HEK293 (cell line): ENCODE measurements at regions not wholly inside any gene's neighbourhood (a gene's known extent, or its start where the extent isn't known, plus 50 kb on each side); places are given as distances from the start of the nearest gene placed in this dataset.

Experiments
- CTCF ChIA-PET: fragments of 350-600 bp; formaldehyde crosslinking; extraction: SDS; loops from one replicate; lab custom pipeline; 2021; ENCODE audit warnings: antibody characterized with exemption; lab: Yijun Ruan, JAX
- POLR2A ChIA-PET: fragments of 300-600 bp; formaldehyde crosslinking; extraction: SDS; loops from one replicate; lab custom pipeline; 2020; ENCODE audit warnings: antibody characterized with exemption, inconsistent platforms; lab: Yijun Ruan, JAX
- H3K27ac ChIP-seq: fragments of 200-500 bp; sonication (Bioruptor generic); 2 replicates; pipeline ENCODE4 v1.5.1; 2014; ENCODE audit warnings: low read depth, low read length, control low read depth, inconsistent platforms; ENCODE audit errors: extremely low read depth
- H3K36me3 ChIP-seq, 2 experiments: fragments of 200-500 bp in 1 of 2; sonication (Bioruptor generic) in 1 of 2; 1 replicate in 1 of 2; 2 replicates in 1 of 2; pipeline ENCODE4 v1.5.1; 2014 to 2017; ENCODE audit warnings: inconsistent platforms in 2 of 2, low read length in 2 of 2; ENCODE audit not compliant: control insufficient read depth in 2 of 2, insufficient read depth in 1 of 2
- H3K4me1 ChIP-seq: fragments of 200-500 bp; sonication (Bioruptor generic); 2 replicates; pipeline ENCODE4 v1.5.1; 2014; ENCODE audit warnings: mild to moderate bottlenecking, low read length, inconsistent platforms; ENCODE audit not compliant: control insufficient read depth, insufficient read depth
- H3K4me3 ChIP-seq: 2 replicates; pipeline ENCODE4 v1.5.1; 2011; ENCODE audit warnings: low read depth, mild to moderate bottlenecking, control low read depth, low read length, moderate library complexity
- H3K9me3 ChIP-seq: fragments of 200-500 bp; sonication (Bioruptor generic); 2 replicates; pipeline ENCODE4 v1.5.1; 2014; ENCODE audit warnings: low read depth, low read length, inconsistent platforms; ENCODE audit not compliant: control insufficient read depth, insufficient read depth
- GFI1B ChIP-seq: fragments of 450-650 bp; formaldehyde crosslinking; IDR thresholded peaks from 2 replicates; pipeline ENCODE4 v1.5.1; 2016; ENCODE audit warnings: missing biosample characterization, missing genetic modification characterization
- GLI4 ChIP-seq: fragments of 450-650 bp; formaldehyde crosslinking; IDR thresholded peaks from 2 replicates; pipeline ENCODE4 v1.5.1; 2016; ENCODE audit warnings: missing biosample characterization, missing genetic modification characterization
- GLIS1 ChIP-seq: fragments of 450-650 bp; formaldehyde crosslinking; IDR thresholded peaks from 2 replicates; pipeline ENCODE4 v1.5.1; 2016; ENCODE audit warnings: missing biosample characterization, missing genetic modification characterization
- GLIS2 ChIP-seq: fragments of 450-650 bp; formaldehyde crosslinking; IDR thresholded peaks from 2 replicates; pipeline ENCODE4 v1.5.1; 2016; ENCODE audit warnings: missing biosample characterization, missing genetic modification characterization
- HOXA7 ChIP-seq: sonication (generic); formaldehyde crosslinking; IDR thresholded peaks from 2 replicates; pipeline ENCODE4 v1.8.1; 2022; ENCODE audit warnings: missing genetic modification reagents, borderline replicate concordance
- KLF10 ChIP-seq: fragments of 450-650 bp; IDR thresholded peaks from 2 replicates; pipeline ENCODE4 v1.5.1; 2018; ENCODE audit warnings: missing biosample characterization, mild to moderate bottlenecking, missing genetic modification characterization
- SETDB1 ChIP-seq: IDR thresholded peaks from one replicate; pipeline ENCODE4 v1.6.1; 2017; ENCODE audit warnings: mild to moderate bottlenecking, low read length, moderate library complexity, mixed read lengths; ENCODE audit not compliant: insufficient read length
- SP2 ChIP-seq: fragments of 450-650 bp; formaldehyde crosslinking; IDR thresholded peaks from 2 replicates; pipeline ENCODE4 v1.5.1; 2016; ENCODE audit warnings: missing biosample characterization, missing genetic modification characterization
- TCF7L2 ChIP-seq: IDR thresholded peaks from 2 replicates; pipeline ENCODE4 v1.6.1; 2011; ENCODE audit warnings: low read depth, mild to moderate bottlenecking, inconsistent platforms, low read length, moderate library complexity, borderline replicate concordance
- TRIM28 ChIP-seq: IDR thresholded peaks from 2 replicates; pipeline ENCODE4 v1.6.1; 2011; ENCODE audit warnings: low read length, control low read depth, borderline replicate concordance
- ZBTB17 ChIP-seq: fragments of 450-650 bp; formaldehyde crosslinking; IDR thresholded peaks from 2 replicates; pipeline ENCODE4 v1.5.1; 2016; ENCODE audit warnings: missing biosample characterization, missing genetic modification characterization
- ZBTB8A ChIP-seq: fragments of 450-650 bp; formaldehyde crosslinking; IDR thresholded peaks from 2 replicates; pipeline ENCODE4 v1.5.1; 2016; ENCODE audit warnings: missing biosample characterization, missing genetic modification characterization
- ZIC2 ChIP-seq: fragments of 450-650 bp; formaldehyde crosslinking; IDR thresholded peaks from 2 replicates; pipeline ENCODE4 v1.5.1; 2016; ENCODE audit warnings: missing biosample characterization, missing genetic modification characterization
- ZNF114 ChIP-seq: fragments of 450-650 bp; formaldehyde crosslinking; IDR thresholded peaks from 2 replicates; pipeline ENCODE4 v1.5.0; 2017; ENCODE audit warnings: missing biosample characterization, missing genetic modification characterization
- ZNF121 ChIP-seq: fragments of 450-650 bp; formaldehyde crosslinking; IDR thresholded peaks from 2 replicates; pipeline ENCODE4 v1.5.1; 2016; ENCODE audit warnings: missing biosample characterization, missing genetic modification characterization
- ZNF146 ChIP-seq: fragments of 450-650 bp; formaldehyde crosslinking; IDR thresholded peaks from 2 replicates; pipeline ENCODE4 v1.5.1; 2016; ENCODE audit warnings: missing biosample characterization, missing genetic modification characterization
- ZNF174 ChIP-seq: fragments of 450-650 bp; formaldehyde crosslinking; IDR thresholded peaks from 2 replicates; pipeline ENCODE4 v1.5.0; 2017; ENCODE audit warnings: missing biosample characterization, mild to moderate bottlenecking, missing genetic modification characterization
- ZNF221 ChIP-seq: fragments of 450-650 bp; formaldehyde crosslinking; IDR thresholded peaks from 2 replicates; pipeline ENCODE4 v1.5.1; 2017; ENCODE audit warnings: missing biosample characterization, missing genetic modification characterization, borderline replicate concordance
- ZNF24 ChIP-seq: fragments of 450-650 bp; formaldehyde crosslinking; IDR thresholded peaks from 2 replicates; pipeline ENCODE4 v1.5.1; 2016; ENCODE audit warnings: missing biosample characterization, missing genetic modification characterization
- ZNF324 ChIP-seq: fragments of 450-650 bp; formaldehyde crosslinking; IDR thresholded peaks from 2 replicates; pipeline ENCODE4 v1.5.1; 2016; ENCODE audit warnings: missing biosample characterization, missing genetic modification characterization
- ZNF335 ChIP-seq: fragments of 450-650 bp; formaldehyde crosslinking; conservative IDR thresholded peaks from 2 replicates; pipeline ENCODE4 v1.5.1; 2016; ENCODE audit warnings: missing biosample characterization, missing genetic modification characterization
- ZNF626 ChIP-seq: fragments of 450-650 bp; sonication (Bioruptor Pico); formaldehyde crosslinking; IDR thresholded peaks from 2 replicates; pipeline ENCODE4 v1.5.1; 2018; ENCODE audit warnings: missing biosample characterization, missing genetic modification characterization, inconsistent platforms
- ZSCAN16 ChIP-seq: fragments of 450-650 bp; formaldehyde crosslinking; IDR thresholded peaks from 2 replicates; pipeline ENCODE4 v1.5.1; 2016; ENCODE audit warnings: missing biosample characterization, missing genetic modification characterization
- TF ChIP-seq, protein P1 (sequence below): fragments of 450-650 bp; formaldehyde crosslinking; IDR thresholded peaks from 2 replicates; pipeline ENCODE4 v1.5.1; 2016; ENCODE audit warnings: missing biosample characterization, missing genetic modification characterization, low read depth
- TF ChIP-seq, protein P2 (sequence below): fragments of 450-650 bp; formaldehyde crosslinking; IDR thresholded peaks from 2 replicates; pipeline ENCODE4 v1.5.1; 2017; ENCODE audit warnings: missing biosample characterization, missing genetic modification characterization
- TF ChIP-seq, protein P3 (sequence below): fragments of 450-650 bp; formaldehyde crosslinking; IDR thresholded peaks from 2 replicates; pipeline ENCODE4 v1.5.1; 2017; ENCODE audit warnings: missing biosample characterization, missing genetic modification characterization
- TF ChIP-seq, protein P4 (sequence below): fragments of 450-650 bp; formaldehyde crosslinking; conservative IDR thresholded peaks from 2 replicates; pipeline ENCODE4 v1.5.1; 2016; ENCODE audit warnings: low read depth, missing biosample characterization, missing genetic modification characterization
- TF ChIP-seq, protein P5 (sequence below): fragments of 450-650 bp; formaldehyde crosslinking; IDR thresholded peaks from 2 replicates; pipeline ENCODE4 v1.5.1; 2016; ENCODE audit warnings: missing biosample characterization, missing genetic modification characterization

DNA sequence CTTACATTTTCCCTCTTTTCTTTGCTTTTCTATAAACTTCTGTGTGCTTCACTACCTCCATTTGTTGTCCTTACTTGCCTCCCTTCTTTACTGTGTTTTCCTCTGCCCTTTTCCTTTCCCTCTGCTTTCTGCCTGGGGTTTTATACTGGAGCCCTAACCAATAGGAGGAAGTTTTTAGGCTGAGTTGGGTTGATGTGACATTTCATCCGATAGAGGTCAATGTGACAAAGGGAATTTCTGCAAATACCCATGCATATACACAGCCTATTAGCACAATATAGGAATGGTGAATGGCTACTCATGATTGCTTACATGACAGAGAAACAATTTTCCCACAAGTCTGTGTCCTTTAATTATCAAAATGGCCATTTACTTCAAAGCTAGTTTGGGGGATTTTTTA is 153.0 kb upstream of the ARPP21 start:
- Histone ChIP-seq H3K36me3 (no peaks in the 10 kb centered on the region), H3K9me3 (no peaks in the 10 kb centered on the region), H3K27ac (no peak overlapping the region)
- POLR2A ChIA-PET, result no interaction called here
- no peak for TF ChIP-seq ZNF146 (tag by site-specific recombination)
- no peak for TF ChIP-seq GLIS2 (tag by site-specific recombination)
- TF ChIP-seq ZIC2 (tag by site-specific recombination), result no peak
- no peak for TF ChIP-seq ZNF174 (tag by site-specific recombination)
- TF ChIP-seq, protein P1, sequence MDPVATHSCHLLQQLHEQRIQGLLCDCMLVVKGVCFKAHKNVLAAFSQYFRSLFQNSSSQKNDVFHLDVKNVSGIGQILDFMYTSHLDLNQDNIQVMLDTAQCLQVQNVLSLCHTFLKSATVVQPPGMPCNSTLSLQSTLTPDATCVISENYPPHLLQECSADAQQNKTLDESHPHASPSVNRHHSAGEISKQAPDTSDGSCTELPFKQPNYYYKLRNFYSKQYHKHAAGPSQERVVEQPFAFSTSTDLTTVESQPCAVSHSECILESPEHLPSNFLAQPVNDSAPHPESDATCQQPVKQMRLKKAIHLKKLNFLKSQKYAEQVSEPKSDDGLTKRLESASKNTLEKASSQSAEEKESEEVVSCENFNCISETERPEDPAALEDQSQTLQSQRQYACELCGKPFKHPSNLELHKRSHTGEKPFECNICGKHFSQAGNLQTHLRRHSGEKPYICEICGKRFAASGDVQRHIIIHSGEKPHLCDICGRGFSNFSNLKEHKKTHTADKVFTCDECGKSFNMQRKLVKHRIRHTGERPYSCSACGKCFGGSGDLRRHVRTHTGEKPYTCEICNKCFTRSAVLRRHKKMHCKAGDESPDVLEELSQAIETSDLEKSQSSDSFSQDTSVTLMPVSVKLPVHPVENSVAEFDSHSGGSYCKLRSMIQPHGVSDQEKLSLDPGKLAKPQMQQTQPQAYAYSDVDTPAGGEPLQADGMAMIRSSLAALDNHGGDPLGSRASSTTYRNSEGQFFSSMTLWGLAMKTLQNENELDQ (tag by site-specific recombination), result no peak
- TF ChIP-seq ZNF626 (tag by site-specific recombination), result no peak
- no peak for TF ChIP-seq ZNF221
- no peak for TF ChIP-seq SETDB1
- TF ChIP-seq, protein P2, sequence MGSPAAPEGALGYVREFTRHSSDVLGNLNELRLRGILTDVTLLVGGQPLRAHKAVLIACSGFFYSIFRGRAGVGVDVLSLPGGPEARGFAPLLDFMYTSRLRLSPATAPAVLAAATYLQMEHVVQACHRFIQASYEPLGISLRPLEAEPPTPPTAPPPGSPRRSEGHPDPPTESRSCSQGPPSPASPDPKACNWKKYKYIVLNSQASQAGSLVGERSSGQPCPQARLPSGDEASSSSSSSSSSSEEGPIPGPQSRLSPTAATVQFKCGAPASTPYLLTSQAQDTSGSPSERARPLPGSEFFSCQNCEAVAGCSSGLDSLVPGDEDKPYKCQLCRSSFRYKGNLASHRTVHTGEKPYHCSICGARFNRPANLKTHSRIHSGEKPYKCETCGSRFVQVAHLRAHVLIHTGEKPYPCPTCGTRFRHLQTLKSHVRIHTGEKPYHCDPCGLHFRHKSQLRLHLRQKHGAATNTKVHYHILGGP (tag by site-specific recombination), result no peak
- TF ChIP-seq, protein P3, sequence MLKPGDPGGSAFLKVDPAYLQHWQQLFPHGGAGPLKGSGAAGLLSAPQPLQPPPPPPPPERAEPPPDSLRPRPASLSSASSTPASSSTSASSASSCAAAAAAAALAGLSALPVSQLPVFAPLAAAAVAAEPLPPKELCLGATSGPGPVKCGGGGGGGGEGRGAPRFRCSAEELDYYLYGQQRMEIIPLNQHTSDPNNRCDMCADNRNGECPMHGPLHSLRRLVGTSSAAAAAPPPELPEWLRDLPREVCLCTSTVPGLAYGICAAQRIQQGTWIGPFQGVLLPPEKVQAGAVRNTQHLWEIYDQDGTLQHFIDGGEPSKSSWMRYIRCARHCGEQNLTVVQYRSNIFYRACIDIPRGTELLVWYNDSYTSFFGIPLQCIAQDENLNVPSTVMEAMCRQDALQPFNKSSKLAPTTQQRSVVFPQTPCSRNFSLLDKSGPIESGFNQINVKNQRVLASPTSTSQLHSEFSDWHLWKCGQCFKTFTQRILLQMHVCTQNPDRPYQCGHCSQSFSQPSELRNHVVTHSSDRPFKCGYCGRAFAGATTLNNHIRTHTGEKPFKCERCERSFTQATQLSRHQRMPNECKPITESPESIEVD (tag by site-specific recombination), result no peak
- no peak for TF ChIP-seq HOXA7 (CRISPR knock-in tag)
- no peak for TF ChIP-seq GFI1B (tag by site-specific recombination)
- TF ChIP-seq GLIS1, result no peak
- TF ChIP-seq, all 188 proteins: peak for 0
- Histone ChIP-seq H3K4me1 (no peaks in the 10 kb centered on the region), H3K4me3 (no peak overlapping the region)
- CTCF ChIA-PET, result no interaction called here

DNA sequence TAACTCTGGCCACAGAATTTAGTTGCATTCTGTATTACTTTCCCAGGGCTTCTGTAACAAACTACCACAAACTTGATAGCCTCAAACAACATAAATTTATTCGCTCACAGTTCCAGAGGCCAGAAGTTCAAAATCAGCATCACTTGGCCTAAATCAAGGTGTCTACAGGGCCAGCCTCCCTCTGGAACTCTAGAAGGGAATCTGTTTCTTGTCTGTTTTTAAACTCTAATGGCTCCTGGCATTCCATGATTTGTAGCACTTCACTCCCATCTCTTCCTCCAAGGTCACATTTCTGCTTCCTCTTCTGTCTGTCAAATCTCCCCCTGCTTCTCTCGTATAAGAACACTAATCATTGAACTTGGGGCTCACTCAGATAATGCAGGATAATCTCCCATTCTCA is 151.9 kb upstream of the ARPP21 start:
- no peak overlapping the region for H3K27ac ChIP-seq
- CTCF ChIA-PET, result no interaction called here
- H3K9me3 ChIP-seq, result no peaks in the 10 kb centered on the region
- H3K4me1 ChIP-seq, result no peaks in the 10 kb centered on the region
- TF ChIP-seq ZSCAN16 (no peak), ZNF335 (tag by site-specific recombination) (no peak), TRIM28 (no peak), SP2 (no peak), TCF7L2 (no peak), ZNF121 (tag by site-specific recombination) (no peak), KLF10 (tag by site-specific recombination) (no peak), ZNF114 (tag by site-specific recombination) (no peak), ZNF24 (tag by site-specific recombination) (no peak), ZBTB17 (tag by site-specific recombination) (no peak), ZNF324 (no peak), ZNF626 (tag by site-specific recombination) (no peak), ZBTB8A (tag by site-specific recombination) (no peak), GLI4 (no peak)
- TF ChIP-seq, protein P4, sequence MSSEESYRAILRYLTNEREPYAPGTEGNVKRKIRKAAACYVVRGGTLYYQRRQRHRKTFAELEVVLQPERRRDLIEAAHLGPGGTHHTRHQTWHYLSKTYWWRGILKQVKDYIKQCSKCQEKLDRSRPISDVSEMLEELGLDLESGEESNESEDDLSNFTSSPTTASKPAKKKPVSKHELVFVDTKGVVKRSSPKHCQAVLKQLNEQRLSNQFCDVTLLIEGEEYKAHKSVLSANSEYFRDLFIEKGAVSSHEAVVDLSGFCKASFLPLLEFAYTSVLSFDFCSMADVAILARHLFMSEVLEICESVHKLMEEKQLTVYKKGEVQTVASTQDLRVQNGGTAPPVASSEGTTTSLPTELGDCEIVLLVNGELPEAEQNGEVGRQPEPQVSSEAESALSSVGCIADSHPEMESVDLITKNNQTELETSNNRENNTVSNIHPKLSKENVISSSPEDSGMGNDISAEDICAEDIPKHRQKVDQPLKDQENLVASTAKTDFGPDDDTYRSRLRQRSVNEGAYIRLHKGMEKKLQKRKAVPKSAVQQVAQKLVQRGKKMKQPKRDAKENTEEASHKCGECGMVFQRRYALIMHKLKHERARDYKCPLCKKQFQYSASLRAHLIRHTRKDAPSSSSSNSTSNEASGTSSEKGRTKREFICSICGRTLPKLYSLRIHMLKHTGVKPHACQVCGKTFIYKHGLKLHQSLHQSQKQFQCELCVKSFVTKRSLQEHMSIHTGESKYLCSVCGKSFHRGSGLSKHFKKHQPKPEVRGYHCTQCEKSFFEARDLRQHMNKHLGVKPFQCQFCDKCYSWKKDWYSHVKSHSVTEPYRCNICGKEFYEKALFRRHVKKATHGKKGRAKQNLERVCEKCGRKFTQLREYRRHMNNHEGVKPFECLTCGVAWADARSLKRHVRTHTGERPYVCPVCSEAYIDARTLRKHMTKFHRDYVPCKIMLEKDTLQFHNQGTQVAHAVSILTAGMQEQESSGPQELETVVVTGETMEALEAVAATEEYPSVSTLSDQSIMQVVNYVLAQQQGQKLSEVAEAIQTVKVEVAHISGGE, result no peak
- TF ChIP-seq, protein P5, sequence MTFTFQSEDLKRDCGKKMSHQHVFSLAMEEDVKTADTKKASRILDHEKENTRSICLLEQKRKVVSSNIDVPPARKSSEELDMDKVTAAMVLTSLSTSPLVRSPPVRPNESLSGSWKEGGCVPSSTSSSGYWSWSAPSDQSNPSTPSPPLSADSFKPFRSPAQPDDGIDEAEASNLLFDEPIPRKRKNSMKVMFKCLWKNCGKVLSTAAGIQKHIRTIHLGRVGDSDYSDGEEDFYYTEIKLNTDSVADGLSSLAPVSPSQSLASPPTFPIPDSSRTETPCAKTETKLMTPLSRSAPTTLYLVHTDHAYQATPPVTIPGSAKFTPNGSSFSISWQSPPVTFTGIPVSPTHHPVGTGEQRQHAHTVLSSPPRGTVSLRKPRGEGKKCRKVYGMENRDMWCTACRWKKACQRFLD (tag by site-specific recombination), result no peak
- POLR2A ChIA-PET, result no interaction called here
- no peak overlapping the region for H3K4me3 ChIP-seq
- H3K36me3 ChIP-seq, result no peaks in the 10 kb centered on the region
